ENCODE measurements at regions not wholly inside any gene's neighbourhood (a gene's known extent, or its start where the extent isn't known, plus 50 kb on each side); places are given as distances from the start of the nearest gene placed in this dataset.

DNA sequence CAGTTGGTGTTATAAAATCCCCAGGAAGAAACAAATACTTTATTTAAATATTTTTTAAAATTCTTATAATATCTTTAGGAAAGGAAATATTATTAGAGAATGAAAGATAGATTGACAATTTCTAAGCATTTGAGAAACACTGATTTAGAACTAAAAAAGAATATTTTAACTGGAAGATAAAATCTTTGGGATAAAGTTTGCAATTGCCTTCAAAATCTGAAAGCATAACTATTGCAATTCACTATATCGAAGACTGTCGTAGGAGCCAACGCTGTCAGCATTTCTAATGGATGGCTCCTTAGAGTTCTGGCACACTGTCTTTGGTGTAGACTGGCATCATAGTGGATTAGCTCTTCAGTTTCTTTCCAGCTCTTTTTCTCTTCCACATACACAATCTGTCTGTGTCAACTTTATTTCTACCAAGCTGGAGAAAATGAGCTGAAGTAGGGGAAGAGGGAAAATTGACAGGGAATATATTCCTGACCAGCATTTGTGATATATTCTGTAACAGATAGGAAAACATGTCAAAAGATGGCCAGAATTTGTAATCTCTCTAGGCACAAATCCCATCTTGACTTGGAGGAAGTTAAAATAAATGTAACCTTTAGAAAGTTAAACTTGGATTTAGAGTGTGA, 1561.4 kb downstream of the MAT2B start:
- H3K4me3 ChIP-seq (ENCODE audit: insufficient read depth, low read length, poor library complexity, severe bottlenecking), result no peak overlapping the region
- no peak overlapping the region for H2AFZ ChIP-seq (ENCODE audit: low read depth, low read length, severe bottlenecking)
- no peak overlapping the region for H3K9ac ChIP-seq (ENCODE audit: low read length)
- H3K36me3 ChIP-seq (ENCODE audit: low read length), result no peaks in the 10 kb centered on the region
- H3K9me2 ChIP-seq (replicated peaks; ENCODE audit: insufficient read depth, low read length), result no peaks in the 10 kb centered on the region; the same call in 1 of the 2 replicates
- no peak for TF ChIP-seq EZH2phosphoT487 (conservative IDR thresholded peaks at IDR 0.05; ENCODE audit: low read length)
- TF ChIP-seq, protein P1, sequence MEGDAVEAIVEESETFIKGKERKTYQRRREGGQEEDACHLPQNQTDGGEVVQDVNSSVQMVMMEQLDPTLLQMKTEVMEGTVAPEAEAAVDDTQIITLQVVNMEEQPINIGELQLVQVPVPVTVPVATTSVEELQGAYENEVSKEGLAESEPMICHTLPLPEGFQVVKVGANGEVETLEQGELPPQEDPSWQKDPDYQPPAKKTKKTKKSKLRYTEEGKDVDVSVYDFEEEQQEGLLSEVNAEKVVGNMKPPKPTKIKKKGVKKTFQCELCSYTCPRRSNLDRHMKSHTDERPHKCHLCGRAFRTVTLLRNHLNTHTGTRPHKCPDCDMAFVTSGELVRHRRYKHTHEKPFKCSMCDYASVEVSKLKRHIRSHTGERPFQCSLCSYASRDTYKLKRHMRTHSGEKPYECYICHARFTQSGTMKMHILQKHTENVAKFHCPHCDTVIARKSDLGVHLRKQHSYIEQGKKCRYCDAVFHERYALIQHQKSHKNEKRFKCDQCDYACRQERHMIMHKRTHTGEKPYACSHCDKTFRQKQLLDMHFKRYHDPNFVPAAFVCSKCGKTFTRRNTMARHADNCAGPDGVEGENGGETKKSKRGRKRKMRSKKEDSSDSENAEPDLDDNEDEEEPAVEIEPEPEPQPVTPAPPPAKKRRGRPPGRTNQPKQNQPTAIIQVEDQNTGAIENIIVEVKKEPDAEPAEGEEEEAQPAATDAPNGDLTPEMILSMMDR (IDR thresholded peaks at IDR 0.05; ENCODE audit: insufficient read depth, low read length, poor library complexity, severe bottlenecking), result no peak
- no peaks in the 10 kb centered on the region for H3K79me2 ChIP-seq (ENCODE audit: insufficient read depth, low read length)
- no peaks in the 10 kb centered on the region for H3K27me3 ChIP-seq (ENCODE audit: low read length)
- H3F3A ChIP-seq (ENCODE audit: insufficient read depth), result no peaks in the 10 kb centered on the region
- H3K9me3 ChIP-seq (ENCODE audit: insufficient read depth, low read length), result no peaks in the 10 kb centered on the region
- H4K20me1 ChIP-seq (ENCODE audit: low read depth, low read length), result no peaks in the 10 kb centered on the region
- H3K27ac ChIP-seq (ENCODE audit: low read depth, low read length), result no peak overlapping the region
- H3K4me2 ChIP-seq (ENCODE audit: low read depth, low read length, poor library complexity, severe bottlenecking), result no peak overlapping the region

DNA sequence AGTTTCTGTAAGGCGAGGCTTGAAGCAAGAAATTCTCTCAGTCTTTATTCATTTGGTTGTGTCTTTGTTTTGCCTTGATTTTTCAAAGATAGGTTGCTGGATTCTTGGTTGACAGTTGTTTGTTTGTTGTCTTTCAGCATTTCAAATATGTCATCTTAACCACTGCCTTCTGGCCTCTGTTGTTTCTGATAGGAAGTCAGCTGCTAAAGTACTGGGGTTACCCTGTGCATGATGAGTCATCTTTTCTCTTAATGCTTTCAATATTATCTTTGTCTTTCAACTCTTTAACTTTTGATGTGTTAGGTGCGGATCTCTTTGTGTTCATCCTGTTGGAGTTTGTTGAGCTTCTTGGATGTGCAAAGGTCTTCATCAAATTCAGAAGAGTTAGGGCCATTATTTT, 1571.3 kb downstream of the MAT2B start:
- Histone ChIP-seq H2AFZ (ENCODE audit: low read depth, low read length, severe bottlenecking) (no peak overlapping the region), H3K36me3 (ENCODE audit: low read length) (no peaks in the 10 kb centered on the region), H3K9ac (ENCODE audit: low read length) (no peak overlapping the region), H3K9me2 (replicated peaks; ENCODE audit: insufficient read depth, low read length) (no peaks in the 10 kb centered on the region), H3K27me3 (ENCODE audit: low read length) (no peaks in the 10 kb centered on the region), H3K4me2 (ENCODE audit: low read depth, low read length, poor library complexity, severe bottlenecking) (no peak overlapping the region), H3K79me2 (ENCODE audit: insufficient read depth, low read length) (no peaks in the 10 kb centered on the region), H3F3A (ENCODE audit: insufficient read depth) (no peaks in the 10 kb centered on the region), H3K27ac (ENCODE audit: low read depth, low read length) (no peak overlapping the region), H3K9me3 (ENCODE audit: insufficient read depth, low read length) (no peaks in the 10 kb centered on the region), H4K20me1 (ENCODE audit: low read depth, low read length) (no peaks in the 10 kb centered on the region), H3K4me3 (ENCODE audit: insufficient read depth, low read length, poor library complexity, severe bottlenecking) (no peak overlapping the region)
- TF ChIP-seq, protein P1 (IDR thresholded peaks at IDR 0.05; ENCODE audit: insufficient read depth, low read length, poor library complexity, severe bottlenecking), result no peak
- TF ChIP-seq EZH2phosphoT487 (conservative IDR thresholded peaks at IDR 0.05; ENCODE audit: low read length), result no peak

DNA sequence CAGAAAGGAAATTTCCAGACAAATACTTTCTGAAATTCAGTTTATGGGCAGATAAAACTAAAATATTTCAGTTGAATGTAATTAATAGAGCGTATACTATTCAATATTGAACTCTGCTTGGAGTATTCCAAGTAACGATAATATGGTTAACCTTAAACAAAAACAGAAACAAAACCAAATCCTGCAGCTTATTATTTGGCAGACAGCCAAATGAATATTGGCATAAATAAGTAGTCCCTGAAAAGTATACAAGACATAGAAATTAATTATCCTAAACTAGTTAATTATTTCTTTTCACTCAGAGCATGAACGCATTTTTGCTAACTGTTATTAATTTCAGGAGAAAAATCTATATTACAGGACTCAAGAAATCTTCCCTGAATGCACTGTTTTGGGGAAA, 1574.0 kb downstream of the MAT2B start:
- Histone ChIP-seq H3K27me3 (ENCODE audit: low read length) (no peaks in the 10 kb centered on the region), H3K4me2 (ENCODE audit: low read depth, low read length, poor library complexity, severe bottlenecking) (no peak overlapping the region), H3K27ac (ENCODE audit: low read depth, low read length) (no peak overlapping the region), H3K36me3 (ENCODE audit: low read length) (no peaks in the 10 kb centered on the region), H2AFZ (ENCODE audit: low read depth, low read length, severe bottlenecking) (no peak overlapping the region), H3K79me2 (ENCODE audit: insufficient read depth, low read length) (no peaks in the 10 kb centered on the region), H3F3A (ENCODE audit: insufficient read depth) (no peaks in the 10 kb centered on the region), H3K9me2 (replicated peaks; ENCODE audit: insufficient read depth, low read length) (no peaks in the 10 kb centered on the region), H4K20me1 (ENCODE audit: low read depth, low read length) (no peaks in the 10 kb centered on the region), H3K9me3 (ENCODE audit: insufficient read depth, low read length) (no peaks in the 10 kb centered on the region), H3K4me3 (ENCODE audit: insufficient read depth, low read length, poor library complexity, severe bottlenecking) (no peak overlapping the region), H3K9ac (ENCODE audit: low read length) (no peak overlapping the region)
- TF ChIP-seq, protein P1 (IDR thresholded peaks at IDR 0.05; ENCODE audit: insufficient read depth, low read length, poor library complexity, severe bottlenecking), result no peak
- no peak for TF ChIP-seq EZH2phosphoT487 (conservative IDR thresholded peaks at IDR 0.05; ENCODE audit: low read length)

All from SU-DHL-6 (cell line).